NCI-H1105 treated with DMSO at 0.1 percent for 48 hours (cell line): ENCODE measurements at regions not wholly inside any gene's neighbourhood (a gene's known extent, or its start where the extent isn't known, plus 50 kb on each side); places are given as distances from the start of the nearest gene placed in this dataset.

Experiments
- DNase-seq: peaks from one replicate; lab custom pipeline; 2025; lab: John Stamatoyannopoulos, UW

GRCh38 chr21:41045534-41046268 lies 122.3 kb upstream of the BACE2 start:
- DNase-seq: peak; percentile 87

GRCh38 chr21:41048145-41048544 lies 119.8 kb upstream of the BACE2 start:
- peak; percentile 21 for DNase-seq

- no peak for DNase-seq
Observed at GRCh38 chr21:41048623-41049022, 119.3 kb upstream of the BACE2 start.

GRCh38 chr21:41052820-41053555 lies 115.0 kb upstream of the BACE2 start:
- no peak for DNase-seq

- no peak for DNase-seq
Observed at GRCh38 chr21:41054018-41054578, 113.9 kb upstream of the BACE2 start.

GRCh38 chr21:41055266-41055665 lies 112.7 kb upstream of the BACE2 start:
- no peak for DNase-seq

GRCh38 chr21:41059871-41060270 lies 108.1 kb upstream of the BACE2 start:
- DNase-seq: no peak

- no peak for DNase-seq
Observed at GRCh38 chr21:41061701-41062100, 106.3 kb upstream of the BACE2 start.

GRCh38 chr21:41064334-41064791 lies 103.6 kb upstream of the BACE2 start:
- DNase-seq: no peak

GRCh38 chr21:41064951-41065350 lies 103.0 kb upstream of the BACE2 start:
- no peak for DNase-seq

GRCh38 chr21:41065539-41065938 lies 102.4 kb upstream of the BACE2 start:
- DNase-seq: no peak

GRCh38 chr21:41066086-41066938 lies 101.6 kb upstream of the BACE2 start:
- DNase-seq: no peak

- DNase-seq: no peak
Observed at GRCh38 chr21:41067709-41068108, 100.3 kb upstream of the BACE2 start.

GRCh38 chr21:41068496-41068895 lies 99.5 kb upstream of the BACE2 start:
- DNase-seq: peak; percentile 28

GRCh38 chr21:41068967-41069642 lies 98.9 kb upstream of the BACE2 start:
- peak; percentile 91 for DNase-seq

- no peak for DNase-seq
Observed at GRCh38 chr21:41070284-41070683, 97.7 kb upstream of the BACE2 start.

- peak; percentile 13 for DNase-seq
Observed at GRCh38 chr21:41071258-41072171, 96.4 kb upstream of the BACE2 start.

- DNase-seq: no peak
Observed at GRCh38 chr21:41073558-41073957, 94.4 kb upstream of the BACE2 start.

- DNase-seq: no peak
Observed at GRCh38 chr21:41074396-41075184, 93.4 kb upstream of the BACE2 start.

GRCh38 chr21:41075656-41076055 lies 92.3 kb upstream of the BACE2 start:
- no peak for DNase-seq
